HG03135 (cell line): ENCODE measurements at regions not wholly inside any gene's neighbourhood (a gene's known extent, or its start where the extent isn't known, plus 50 kb on each side); places are given as distances from the start of the nearest gene placed in this dataset.

ENCODE experiments used
- ATAC-seq: cut with Tn5 transposase; IDR thresholded peaks from one replicate; pipeline ENCODE4 v1.9.1; 2021; ENCODE audit warnings: mild to moderate bottlenecking, moderate library complexity; ENCODE audit not compliant: unreplicated experiment

DNA sequence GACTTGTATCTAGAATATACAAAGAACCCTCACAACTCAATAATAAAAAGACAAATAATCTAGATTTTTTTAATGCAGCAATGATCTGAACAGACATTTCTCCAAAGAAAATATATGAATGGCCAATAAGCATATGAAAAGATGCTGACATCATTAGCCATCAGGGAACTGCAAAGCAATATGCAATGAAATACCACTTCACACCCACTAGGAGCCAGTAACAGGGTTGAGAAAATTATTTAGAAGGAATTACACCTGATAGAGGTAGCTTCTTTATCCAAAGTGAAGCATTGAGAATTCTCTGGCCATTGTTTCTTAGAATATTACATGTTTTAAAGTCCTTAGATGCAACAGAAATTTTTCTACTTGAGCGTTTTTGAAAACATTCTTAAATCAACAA, 316.9 kb downstream of the KCNN2 start:
- no peak for ATAC-seq

DNA sequence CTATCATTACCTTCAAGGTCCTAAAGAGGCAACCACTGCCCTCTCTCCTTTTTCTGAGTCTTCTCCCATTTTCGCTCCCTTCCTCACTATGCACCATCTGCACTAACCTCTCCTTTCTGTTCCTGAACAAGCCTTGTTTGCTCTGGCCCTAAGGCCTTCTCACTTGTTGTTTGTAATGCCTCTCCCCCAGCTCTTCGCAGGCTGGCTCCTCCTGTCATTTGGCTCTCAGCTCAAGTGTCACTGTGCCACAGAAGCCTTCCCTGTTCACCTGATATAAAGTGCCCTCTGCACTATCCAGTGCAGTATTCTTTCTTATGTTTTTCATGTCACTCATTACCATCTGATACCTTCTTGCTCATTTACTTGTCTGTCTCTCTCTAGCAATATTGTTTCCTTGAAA, 303.7 kb downstream of the KCNN2 start:
- no peak for ATAC-seq

DNA sequence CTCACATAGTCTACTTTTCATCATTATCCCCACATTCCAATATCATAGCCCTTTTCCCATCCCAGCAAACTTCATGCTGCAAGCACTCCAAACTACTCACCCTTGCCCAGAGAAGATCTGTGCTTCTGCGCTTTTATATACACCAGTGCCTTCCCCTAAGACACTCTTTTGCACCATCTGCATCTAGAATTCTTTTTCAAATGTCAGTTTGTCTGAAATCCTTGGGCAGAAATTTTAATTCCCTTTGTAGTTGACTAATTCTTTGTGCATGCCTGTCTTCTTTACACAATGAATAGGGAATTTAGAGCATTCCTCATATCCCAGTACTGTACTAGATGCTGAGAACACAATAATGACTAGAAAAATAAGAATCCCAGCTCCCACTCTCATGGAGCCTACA, 298.9 kb downstream of the KCNN2 start:
- ATAC-seq = no peak

DNA sequence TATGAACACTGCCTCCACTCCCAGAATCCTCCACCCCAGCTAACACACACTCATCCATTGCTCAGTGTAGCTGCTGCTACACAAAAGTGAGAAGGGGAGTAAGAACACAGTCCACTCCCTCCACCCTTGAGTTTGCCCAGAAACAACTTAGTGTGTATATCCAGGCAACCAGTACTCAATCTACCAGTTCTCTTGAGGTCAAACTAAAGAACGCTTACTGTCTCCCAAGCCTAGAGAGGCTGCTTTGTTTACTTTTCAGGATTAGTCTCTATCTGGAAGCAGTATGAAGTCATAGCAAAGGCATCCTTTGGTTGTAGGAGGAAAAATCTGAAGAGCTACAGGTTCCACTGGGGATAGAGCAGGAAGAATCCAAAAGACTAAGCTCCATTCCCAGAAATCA, 296.3 kb downstream of the KCNN2 start:
- no peak for ATAC-seq

DNA sequence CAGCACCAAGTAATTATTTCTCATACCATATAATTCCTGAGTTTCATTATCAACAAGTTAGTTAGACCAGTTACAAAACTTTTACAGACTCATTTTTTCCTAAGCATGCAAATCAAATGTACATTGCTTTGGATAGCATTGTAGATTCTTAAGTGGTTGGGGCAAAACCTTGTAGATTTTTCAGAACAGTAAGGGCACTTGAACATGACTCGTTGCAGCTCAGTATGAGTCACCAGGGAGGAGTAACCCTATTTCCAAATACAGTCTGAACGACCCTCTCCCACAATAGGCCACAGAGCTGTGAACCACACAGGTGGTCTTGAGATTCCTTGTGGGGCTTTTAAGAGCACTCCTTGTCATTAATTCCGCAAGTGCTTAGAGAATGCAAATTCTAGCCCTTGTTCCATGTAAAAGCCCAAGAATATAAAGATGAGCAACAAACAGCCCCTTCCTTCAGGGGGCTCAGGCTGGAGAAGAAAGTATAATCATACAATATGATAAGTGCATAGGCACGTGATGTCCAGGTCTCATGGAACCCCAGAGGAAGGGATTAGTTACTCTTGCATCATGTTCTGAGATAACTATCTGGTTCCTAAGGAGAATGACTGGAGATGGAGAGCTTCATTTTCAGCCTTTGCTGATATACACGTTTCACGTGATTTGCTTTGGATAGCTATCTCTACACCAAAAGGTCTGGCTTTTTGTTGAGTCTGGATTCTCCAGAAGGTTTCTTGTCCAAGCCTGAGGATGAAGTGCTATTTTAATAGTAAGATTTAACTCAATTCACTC, 295.7 kb downstream of the KCNN2 start:
- ATAC-seq = no peak

DNA sequence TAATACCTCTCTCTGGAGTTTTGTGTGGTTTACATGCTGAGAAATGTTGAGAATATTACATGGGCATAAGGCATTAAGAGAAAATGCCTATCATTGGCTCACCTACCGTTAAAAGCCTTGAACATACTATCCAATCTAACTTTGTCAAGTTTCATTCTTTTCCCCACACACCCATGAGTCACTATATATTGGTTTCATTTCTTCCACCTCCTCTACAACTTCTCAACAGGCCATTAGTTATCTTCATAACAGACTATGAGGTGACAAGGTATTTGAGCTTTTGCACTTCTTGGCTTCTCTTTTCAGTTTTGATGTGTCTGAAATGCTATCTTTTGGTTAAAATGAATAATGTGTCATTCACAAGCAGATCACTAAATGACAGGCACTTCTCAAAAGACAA, 288.0 kb downstream of the KCNN2 start:
- ATAC-seq = no peak

DNA sequence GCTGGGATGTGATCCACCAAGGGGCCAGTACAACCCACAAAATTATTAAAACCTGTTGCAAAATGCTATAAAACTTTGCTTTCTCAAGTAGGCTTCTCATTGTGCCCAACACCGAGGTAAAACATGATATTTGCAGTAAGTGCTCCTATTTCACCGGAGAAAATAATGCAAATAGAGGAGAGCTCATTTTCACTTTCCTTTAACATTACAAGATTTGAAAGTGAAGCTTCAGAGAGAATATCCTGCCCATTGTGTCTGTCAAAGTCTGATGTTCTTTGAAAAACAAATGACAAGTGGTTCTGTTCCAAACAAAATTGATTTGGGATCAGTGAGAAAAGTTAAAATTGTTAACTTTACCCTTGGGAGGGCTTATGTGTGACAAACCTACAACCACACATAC, 287.1 kb downstream of the KCNN2 start:
- no peak for ATAC-seq

DNA sequence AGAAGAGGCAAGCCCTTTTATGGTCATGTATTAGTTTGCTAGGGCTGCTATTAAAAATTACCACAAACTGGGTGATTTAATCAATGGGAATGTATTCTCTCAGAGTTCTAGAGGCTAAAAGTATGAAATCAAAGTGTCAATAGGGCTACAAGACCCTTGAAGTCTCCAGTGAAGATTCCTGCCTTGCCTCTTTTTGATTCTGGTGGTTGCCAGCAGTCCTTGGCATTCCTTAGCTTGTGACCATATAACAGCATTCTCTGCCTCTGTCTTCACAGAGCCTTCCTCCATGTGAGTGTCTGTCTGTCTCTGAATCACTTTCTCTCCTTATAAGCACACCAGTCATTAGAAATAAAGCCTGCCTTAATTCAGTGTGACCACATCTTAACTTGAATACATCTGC, 282.7 kb downstream of the KCNN2 start:
- no peak for ATAC-seq

DNA sequence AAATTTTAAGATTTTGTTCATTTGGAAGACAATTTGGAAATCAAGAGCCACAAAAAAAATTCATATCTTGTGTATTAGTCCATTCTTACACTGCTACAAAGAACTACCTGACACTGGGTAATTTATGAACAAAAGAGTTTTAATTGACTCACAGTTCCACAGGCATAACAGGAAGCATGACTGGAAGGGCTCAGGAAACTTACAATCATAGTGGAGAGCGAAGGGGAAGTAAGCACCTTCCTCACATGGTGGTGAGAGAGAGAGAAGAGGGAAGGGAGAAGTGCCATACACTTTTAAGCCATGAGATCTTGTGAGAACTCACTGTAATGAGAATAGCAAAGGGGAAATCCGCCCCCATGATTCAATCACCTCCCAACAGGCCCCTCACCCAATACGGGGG, 274.4 kb downstream of the KCNN2 start:
- no peak for ATAC-seq

DNA sequence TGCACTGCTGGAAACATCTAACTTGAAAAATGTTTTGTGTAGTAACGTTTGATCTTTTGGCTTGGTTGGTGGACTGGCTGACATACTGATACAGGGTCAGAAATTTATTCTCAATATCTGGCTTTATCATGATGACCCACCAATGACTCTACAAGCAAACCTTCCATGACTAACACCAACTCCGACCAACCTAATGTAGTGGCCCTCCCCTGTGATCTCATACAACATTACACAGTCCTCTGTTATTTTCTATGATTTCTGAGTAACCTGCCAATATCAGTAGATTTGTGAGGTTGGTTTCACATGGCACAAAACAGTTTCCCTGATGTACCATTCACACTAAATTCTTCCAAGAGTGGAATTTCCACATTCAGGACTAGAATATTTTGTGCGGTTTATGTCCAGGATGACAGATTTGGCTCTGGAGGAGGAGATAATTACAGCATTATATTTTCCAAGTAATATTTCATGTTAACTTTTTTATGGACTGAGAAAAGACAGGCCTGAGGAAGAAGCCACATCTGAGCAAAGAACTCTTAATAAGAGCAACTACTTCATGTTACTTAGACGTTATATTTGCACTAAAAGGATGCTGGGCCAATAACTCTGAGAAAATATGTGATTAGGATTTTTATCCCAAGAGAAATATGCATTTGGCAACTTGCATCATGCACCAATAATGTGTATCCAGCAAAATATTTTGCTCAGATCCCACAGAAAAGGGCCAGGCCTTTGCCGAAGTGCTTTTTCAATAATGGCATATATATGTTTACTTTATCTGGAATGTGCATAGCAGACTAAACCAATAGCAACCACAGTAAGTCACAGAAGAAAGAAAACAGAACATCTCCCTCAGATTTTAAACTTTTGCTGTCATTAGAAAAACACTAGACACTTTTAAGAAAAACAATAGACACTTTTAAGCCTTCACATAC, 273.4 kb downstream of the KCNN2 start:
- no peak for ATAC-seq

DNA sequence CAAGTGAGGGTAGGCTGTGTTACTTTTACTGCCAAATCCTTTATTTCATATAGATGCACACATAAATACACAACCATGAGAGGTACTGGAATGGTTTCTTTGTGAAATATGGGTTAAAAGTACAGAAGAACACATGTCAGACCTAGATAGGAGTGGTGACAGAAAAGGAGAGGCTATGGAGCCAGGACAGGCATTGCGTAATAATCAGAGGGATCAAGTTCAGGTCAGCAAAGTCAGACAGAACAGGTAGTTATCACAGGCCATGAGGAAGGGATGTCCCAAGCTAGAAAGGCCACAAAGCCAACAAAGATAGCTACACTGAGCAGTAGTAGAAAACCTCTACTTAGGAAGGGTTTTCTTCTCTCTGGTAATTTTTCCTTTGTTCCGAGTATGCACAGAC, 272.6 kb downstream of the KCNN2 start:
- no peak for ATAC-seq

DNA sequence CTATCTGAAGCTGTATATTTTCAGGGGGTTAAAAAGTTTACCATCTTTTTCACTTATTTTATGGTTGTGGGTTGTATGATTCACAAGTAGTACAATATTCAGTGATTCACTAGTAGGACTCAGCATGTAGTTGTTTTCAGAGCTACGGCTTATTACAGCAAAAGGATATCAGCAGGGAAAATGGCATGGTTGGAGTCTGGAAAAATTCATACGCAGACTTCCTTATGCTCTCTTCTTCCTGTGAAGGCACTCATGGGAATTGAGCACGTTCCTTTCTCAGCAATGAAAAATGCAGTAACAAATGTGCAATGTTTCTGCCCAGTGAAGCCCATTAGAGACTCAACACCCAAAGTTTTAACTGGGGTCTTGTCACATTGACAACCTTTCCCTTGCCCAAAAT, 250.5 kb downstream of the KCNN2 start:
- ATAC-seq = no peak

DNA sequence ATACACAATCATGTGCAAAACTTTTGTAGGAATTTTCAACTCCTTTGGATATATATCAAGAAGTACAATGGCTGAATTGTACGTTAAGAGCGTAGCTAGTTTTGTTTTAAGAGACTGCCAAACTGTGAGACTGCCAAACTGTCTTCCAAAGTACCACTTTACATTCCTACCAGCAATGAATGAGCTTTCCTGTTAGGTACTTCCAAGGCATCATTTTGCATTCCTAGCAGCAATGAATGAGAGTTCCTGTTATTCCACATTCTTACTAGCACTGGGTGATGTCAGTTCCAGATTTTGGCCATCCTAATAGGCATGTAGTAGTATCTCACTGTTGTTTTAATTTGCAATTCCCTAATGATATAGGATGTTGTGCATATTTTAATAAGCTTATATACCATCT, 219.3 kb downstream of the KCNN2 start:
- no peak for ATAC-seq

DNA sequence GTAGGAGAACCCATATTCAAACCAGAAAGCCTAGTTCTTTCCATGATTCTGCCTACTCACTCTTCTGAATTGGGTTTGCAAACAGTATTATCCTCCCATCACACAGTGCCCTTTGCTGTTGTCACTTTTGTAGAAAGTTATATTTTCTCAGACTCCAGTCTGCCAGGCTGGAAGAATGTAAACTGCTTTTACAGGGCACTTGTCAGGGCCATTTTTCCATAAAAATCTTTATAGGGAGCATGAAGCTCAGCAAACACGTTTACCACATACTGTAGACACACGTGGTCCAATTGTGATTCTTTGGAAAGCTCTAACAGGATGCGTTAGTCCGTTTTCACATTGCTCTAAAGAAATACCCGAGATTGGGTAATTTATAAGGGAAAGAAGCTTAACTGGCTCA, 204.0 kb downstream of the KCNN2 start:
- no peak for ATAC-seq

DNA sequence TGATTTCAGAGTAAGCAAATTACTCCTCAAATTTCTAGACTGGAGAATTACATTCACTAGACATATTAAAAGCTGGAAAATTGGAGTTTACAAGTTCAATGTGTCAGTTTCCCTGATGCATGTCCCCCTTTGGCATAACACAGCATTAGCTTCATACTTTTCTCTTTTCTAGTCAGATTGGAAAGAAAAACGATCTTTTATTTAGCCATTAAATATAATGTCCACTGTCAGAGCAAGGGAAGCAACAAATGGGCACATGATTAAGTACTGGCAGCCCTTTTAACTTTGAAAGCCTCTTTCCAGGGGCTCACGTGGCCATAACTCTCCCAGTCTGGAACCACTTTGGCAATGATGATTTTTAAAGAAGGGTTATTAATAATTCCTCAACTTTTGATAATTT, 203.3 kb downstream of the KCNN2 start:
- ATAC-seq = no peak

DNA sequence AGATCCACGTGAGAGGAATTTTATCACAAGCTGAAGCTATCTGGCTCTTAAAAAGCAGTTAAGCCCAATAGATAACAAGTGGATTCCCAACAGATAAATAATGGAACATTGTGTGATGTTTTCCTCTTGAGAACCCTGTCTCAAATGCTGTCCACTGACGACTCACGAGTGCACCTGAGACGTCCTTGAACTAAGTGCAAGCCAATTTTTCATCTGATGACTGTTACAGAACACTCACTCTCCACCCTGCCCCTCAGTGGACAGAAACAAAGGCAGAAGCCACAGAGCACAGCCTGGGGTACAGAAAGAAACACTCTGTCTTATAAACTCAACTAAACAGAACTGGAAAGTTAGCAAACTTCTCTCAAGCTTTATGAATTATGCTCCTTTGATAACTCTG, 199.5 kb downstream of the KCNN2 start:
- no peak for ATAC-seq
